Prostate gland (tissue), 2 donors: ENCODE measurements at regions not wholly inside any gene's neighbourhood (a gene's known extent, or its start where the extent isn't known, plus 50 kb on each side); places are given as distances from the start of the nearest gene placed in this dataset.

ENCODE experiments used
- POLR2A ChIP-seq: fragments of 450-650 bp; IDR thresholded peaks from one replicate; pipeline ENCODE4 v1.6.1; 2016; ENCODE audit warnings: antibody characterized with exemption, mild to moderate bottlenecking
- TF ChIP-seq, protein P1 (sequence below), 4 experiments: fragments of 200-600 bp in 2 of 4; fragments of 450-650 bp in 2 of 4; sonication (generic) in 2 of 4; IDR thresholded peaks; 1 replicate in 3 of 4; 2 replicates in 1 of 4; pipeline ENCODE4 v1.5.1; 2016 to 2019; ENCODE audit warnings: antibody characterized with exemption in 4 of 4, mild to moderate bottlenecking in 2 of 4, moderate library complexity in 2 of 4

GRCh38 chr4:163795885-163796284 is 301.4 kb downstream of the TMA16 start:
- no peak for TF ChIP-seq POLR2A
- TF ChIP-seq, protein P1, sequence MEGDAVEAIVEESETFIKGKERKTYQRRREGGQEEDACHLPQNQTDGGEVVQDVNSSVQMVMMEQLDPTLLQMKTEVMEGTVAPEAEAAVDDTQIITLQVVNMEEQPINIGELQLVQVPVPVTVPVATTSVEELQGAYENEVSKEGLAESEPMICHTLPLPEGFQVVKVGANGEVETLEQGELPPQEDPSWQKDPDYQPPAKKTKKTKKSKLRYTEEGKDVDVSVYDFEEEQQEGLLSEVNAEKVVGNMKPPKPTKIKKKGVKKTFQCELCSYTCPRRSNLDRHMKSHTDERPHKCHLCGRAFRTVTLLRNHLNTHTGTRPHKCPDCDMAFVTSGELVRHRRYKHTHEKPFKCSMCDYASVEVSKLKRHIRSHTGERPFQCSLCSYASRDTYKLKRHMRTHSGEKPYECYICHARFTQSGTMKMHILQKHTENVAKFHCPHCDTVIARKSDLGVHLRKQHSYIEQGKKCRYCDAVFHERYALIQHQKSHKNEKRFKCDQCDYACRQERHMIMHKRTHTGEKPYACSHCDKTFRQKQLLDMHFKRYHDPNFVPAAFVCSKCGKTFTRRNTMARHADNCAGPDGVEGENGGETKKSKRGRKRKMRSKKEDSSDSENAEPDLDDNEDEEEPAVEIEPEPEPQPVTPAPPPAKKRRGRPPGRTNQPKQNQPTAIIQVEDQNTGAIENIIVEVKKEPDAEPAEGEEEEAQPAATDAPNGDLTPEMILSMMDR (IDR thresholded peaks at IDR 0.05) = no peak
